Trophoblast cell (in vitro differentiated cells and primary cell): ENCODE measurements at regions not wholly inside any gene's neighbourhood (a gene's known extent, or its start where the extent isn't known, plus 50 kb on each side); places are given as distances from the start of the nearest gene placed in this dataset.
A peak's percentile ranks its signal among the peaks of the same experiment; 100 is the strongest.

ENCODE experiments used
- DNase-seq, 2 donors: peaks; one replicate each; pipeline ENCODE4 v3.0.0-alpha.2; 2016
- H2AFZ ChIP-seq: 2 replicates; pipeline ENCODE4 v1.6.1; 2013; ENCODE audit warnings: low read length, moderate library complexity, mild to moderate bottlenecking; ENCODE audit not compliant: insufficient read depth, poor library complexity
- H2AK5ac ChIP-seq: 2 replicates; pipeline ENCODE4 v1.6.1; 2013; ENCODE audit warnings: mild to moderate bottlenecking, low read length
- H2BK120ac ChIP-seq: 2 replicates; pipeline ENCODE4 v1.6.1; 2013; ENCODE audit warnings: low read length, mild to moderate bottlenecking, moderate library complexity; ENCODE audit not compliant: insufficient read depth, poor library complexity
- H2BK12ac ChIP-seq: 2 replicates; pipeline ENCODE4 v1.6.1; 2013; ENCODE audit warnings: mild to moderate bottlenecking, low read length, moderate library complexity
- H2BK5ac ChIP-seq: 2 replicates; pipeline ENCODE4 v1.6.1; 2013; ENCODE audit warnings: low read length, low read depth, moderate library complexity, mild to moderate bottlenecking; ENCODE audit not compliant: poor library complexity
- H3K14ac ChIP-seq: 2 replicates; pipeline ENCODE4 v1.6.1; 2013; ENCODE audit warnings: mild to moderate bottlenecking, low read length
- H3K18ac ChIP-seq: 2 replicates; pipeline ENCODE4 v1.6.1; 2013; ENCODE audit warnings: mild to moderate bottlenecking, low read length
- H3K23ac ChIP-seq: 2 replicates; pipeline ENCODE4 v1.6.1; 2013; ENCODE audit warnings: low read length
- H3K27ac ChIP-seq: 2 replicates; pipeline ENCODE4 v1.5.1; 2013; ENCODE audit warnings: low read depth, mild to moderate bottlenecking, inconsistent platforms, low read length, moderate library complexity
- H3K27me3 ChIP-seq: 2 replicates; pipeline ENCODE4 v1.6.1; 2013; ENCODE audit warnings: inconsistent platforms, mild to moderate bottlenecking, low read length, moderate library complexity; ENCODE audit not compliant: insufficient read depth
- H3K36me3 ChIP-seq, 2 experiments: 1 replicate in 1 of 2; 2 replicates in 1 of 2; pipeline ENCODE4 v1.6.1; 2013; ENCODE audit warnings: low read length in 2 of 2, mild to moderate bottlenecking in 2 of 2, moderate library complexity in 1 of 2; ENCODE audit not compliant: insufficient read depth in 2 of 2, control insufficient read depth in 1 of 2
- H3K4ac ChIP-seq: 2 replicates; pipeline ENCODE4 v1.6.1; 2013; ENCODE audit warnings: low read depth, mild to moderate bottlenecking, low read length, moderate library complexity
- H3K4me1 ChIP-seq, 2 experiments: 1 replicate in 1 of 2; 2 replicates in 1 of 2; pipeline ENCODE4 v1.6.1; 2013; ENCODE audit warnings: low read length in 2 of 2, mild to moderate bottlenecking in 2 of 2, moderate library complexity in 1 of 2; ENCODE audit not compliant: insufficient read depth in 2 of 2, control insufficient read depth in 1 of 2
- H3K4me2 ChIP-seq: 2 replicates; pipeline ENCODE4 v1.6.1; 2013; ENCODE audit warnings: inconsistent platforms, mild to moderate bottlenecking, low read length, moderate library complexity
- H3K4me3 ChIP-seq: 2 replicates; pipeline ENCODE4 v1.5.1; 2013; ENCODE audit warnings: mild to moderate bottlenecking, low read depth, low read length, inconsistent platforms
- H3K79me1 ChIP-seq: one replicate; pipeline ENCODE4 v1.6.1; 2013; ENCODE audit warnings: low read length
- H3K79me2 ChIP-seq: 2 replicates; pipeline ENCODE4 v1.6.1; 2013; ENCODE audit warnings: low read length, mild to moderate bottlenecking; ENCODE audit not compliant: control insufficient read depth, insufficient read depth, poor library complexity
- H3K9ac ChIP-seq: 2 replicates; pipeline ENCODE4 v1.6.1; 2013; ENCODE audit warnings: mild to moderate bottlenecking, low read length
- H3K9me3 ChIP-seq: 2 replicates; pipeline ENCODE4 v1.6.1; 2013; ENCODE audit warnings: low read depth, mild to moderate bottlenecking, control low read depth, inconsistent platforms, low read length; ENCODE audit not compliant: insufficient read depth
- H4K12ac ChIP-seq: 2 replicates; pipeline ENCODE4 v1.6.1; 2013; ENCODE audit warnings: low read depth, mild to moderate bottlenecking, low read length, moderate library complexity
- H4K8ac ChIP-seq: 2 replicates; pipeline ENCODE4 v1.6.1; 2013; ENCODE audit warnings: low read depth, mild to moderate bottlenecking, low read length, moderate library complexity
- H4K91ac ChIP-seq: one replicate; pipeline ENCODE4 v1.6.1; 2013; ENCODE audit warnings: low read depth, mild to moderate bottlenecking, low read length, moderate library complexity
- WGBS: extraction: QIAGEN DNeasy Blood & Tissue Kit; methylation state at CpG from one replicate; pipeline ENCODE4 v1.1.7; 2013; ENCODE audit warnings: missing lambda C conversion rate; ENCODE audit not compliant: insufficient read length, insufficient coverage; ENCODE audit errors: extremely low coverage; 5-methylcytosine and 5-hydroxymethylcytosine counted together

- H3K14ac ChIP-seq, result no peak overlapping the region
- peak overlapping the region; percentile 82 for H4K91ac ChIP-seq
- no peaks in the 10 kb centered on the region for H3K27me3 ChIP-seq
- peak overlapping the region; percentile 31 for H3K27ac ChIP-seq
- peak overlapping the region; percentile 63 for H2BK12ac ChIP-seq
- H2BK5ac ChIP-seq, result peak overlapping the region; percentile 77
- WGBS, result no CpG with 5 or more reads among the region's 1 CpG
- no peak overlapping the region for H3K4me2 ChIP-seq
- no peak overlapping the region for H2AK5ac ChIP-seq
- H3K4me3 ChIP-seq, result no peak overlapping the region
- H3K23ac ChIP-seq, result no peak overlapping the region
- H2BK120ac ChIP-seq, result peak overlapping the region; percentile 77
- H2AFZ ChIP-seq, result no peak overlapping the region
- no peak overlapping the region for H3K18ac ChIP-seq
- no peaks in the 10 kb centered on the region for H3K9me3 ChIP-seq
- peak overlapping the region; percentile 47 for H4K8ac ChIP-seq
- H4K12ac ChIP-seq, result no peak overlapping the region
- no peaks in the 10 kb centered on the region for H3K36me3 ChIP-seq
- H3K79me2 ChIP-seq, result no peaks in the 10 kb centered on the region
- H3K4me1 ChIP-seq, result peaks cover 27 to 35% of the 10 kb centered on the region in 2 experiments
- H3K79me1 ChIP-seq, result peaks cover 31% of the 10 kb centered on the region
- no peak overlapping the region for H3K9ac ChIP-seq
- H3K4ac ChIP-seq, result no peak overlapping the region
- peak; percentile 39 to 91 for DNase-seq
Observed at GRCh38 chr13:44816701-44817100, 172.6 kb downstream of the NUFIP1 start.

DNA sequence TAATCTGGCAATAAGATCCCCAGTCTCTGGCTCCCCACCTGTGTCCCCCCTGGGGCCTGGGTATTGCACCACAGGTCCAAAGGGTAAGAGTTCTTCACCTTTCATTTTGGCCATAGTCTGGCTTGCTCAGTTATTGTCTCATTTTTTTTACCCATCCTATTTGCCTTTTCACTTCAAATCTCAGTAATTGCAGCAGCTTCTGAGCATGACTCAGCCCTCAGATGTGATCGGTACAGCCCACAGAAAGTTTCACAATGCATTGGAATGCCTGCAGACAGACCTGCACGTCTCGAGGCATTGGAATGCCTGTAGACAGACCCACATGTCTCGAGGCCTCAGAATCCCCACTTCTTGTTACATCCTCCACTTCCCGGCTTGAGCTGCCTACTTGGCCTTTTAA, 173.6 kb downstream of the NUFIP1 start:
- Histone ChIP-seq H3K23ac (no peak overlapping the region), H3K9me3 (no peaks in the 10 kb centered on the region), H3K4ac (no peak overlapping the region), H2BK12ac (peak overlapping the region; percentile 99), H3K4me3 (no peak overlapping the region), H2BK120ac (peak overlapping the region; percentile 98), H4K91ac (peak overlapping the region; percentile 96), H3K27me3 (no peaks in the 10 kb centered on the region), H3K79me1 (peaks cover 31% of the 10 kb centered on the region), H3K36me3 (no peaks in the 10 kb centered on the region), H2AFZ (no peak overlapping the region), H3K27ac (peak overlapping the region; percentile 94), H3K4me1 (peaks cover 27 to 35% of the 10 kb centered on the region in 2 experiments), H4K12ac (no peak overlapping the region), H3K4me2 (peak overlapping the region; percentile 5), H3K9ac (no peak overlapping the region), H3K79me2 (no peaks in the 10 kb centered on the region), H3K18ac (peak overlapping the region; percentile 90), H3K14ac (peak overlapping the region; percentile 92), H2BK5ac (peak overlapping the region; percentile 96), H2AK5ac (no peak overlapping the region), H4K8ac (peak overlapping the region; percentile 82)
- DNase-seq, result peak; percentile 97 to 99
- WGBS, result no CpG with 5 or more reads among the region's 5 CpGs

- Histone ChIP-seq H3K4me3 (no peak overlapping the region), H3K14ac (no peak overlapping the region), H2AFZ (no peak overlapping the region)
Observed at GRCh38 chr13:44814836-44815235, 174.4 kb downstream of the NUFIP1 start.

DNA sequence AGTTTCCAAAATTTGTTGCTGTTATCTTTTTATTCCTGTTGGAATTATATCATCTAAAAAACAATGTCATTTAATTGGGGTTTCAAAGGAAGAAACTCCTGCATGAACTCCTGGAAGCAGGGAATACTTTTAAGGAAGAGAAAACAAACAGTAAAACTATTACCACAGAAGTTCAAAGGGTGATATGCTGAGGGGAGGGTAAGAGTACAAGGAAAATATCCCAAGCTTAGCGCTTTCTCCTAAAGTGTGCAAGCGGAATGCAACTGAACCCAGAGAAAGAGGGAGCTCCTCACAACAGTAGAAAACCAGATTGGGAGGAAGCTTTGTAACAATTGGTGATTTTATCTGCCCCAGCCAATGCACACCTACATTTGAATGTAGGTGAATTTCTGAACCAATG, 175.1 kb downstream of the NUFIP1 start:
- no peak overlapping the region for H4K12ac ChIP-seq
- no peak overlapping the region for H3K9ac ChIP-seq
- peak overlapping the region; percentile 38 for H3K27ac ChIP-seq
- no peak overlapping the region for H4K8ac ChIP-seq
- DNase-seq, result no peak
- H3K79me2 ChIP-seq, result no peaks in the 10 kb centered on the region
- H3K9me3 ChIP-seq, result no peaks in the 10 kb centered on the region
- no peak overlapping the region for H2AFZ ChIP-seq
- H3K79me1 ChIP-seq, result peaks cover 30% of the 10 kb centered on the region
- H3K4me1 ChIP-seq, result peaks cover 27 to 36% of the 10 kb centered on the region in 2 experiments
- no peak overlapping the region for H3K4me2 ChIP-seq
- H3K4ac ChIP-seq, result no peak overlapping the region
- no peak overlapping the region for H4K91ac ChIP-seq
- H3K23ac ChIP-seq, result no peak overlapping the region
- H2BK5ac ChIP-seq, result no peak overlapping the region
- H2BK120ac ChIP-seq, result no peak overlapping the region
- H3K14ac ChIP-seq, result no peak overlapping the region
- no peak overlapping the region for H2BK12ac ChIP-seq
- no peaks in the 10 kb centered on the region for H3K27me3 ChIP-seq
- no peaks in the 10 kb centered on the region for H3K36me3 ChIP-seq
- no CpG with 5 or more reads among the region's 2 CpGs for WGBS
- H3K4me3 ChIP-seq, result no peak overlapping the region
- H3K18ac ChIP-seq, result no peak overlapping the region
- H2AK5ac ChIP-seq, result no peak overlapping the region

More at GRCh38 chr13:44814836-44815235, 174.4 kb downstream of the NUFIP1 start:
- Histone ChIP-seq H3K4ac (no peak overlapping the region), H4K91ac (peak overlapping the region; percentile 58), H4K12ac (no peak overlapping the region), H3K4me2 (no peak overlapping the region), H4K8ac (peak overlapping the region; percentile 17), H2AK5ac (no peak overlapping the region), H3K27ac (peak overlapping the region; percentile 38), H3K9ac (no peak overlapping the region), H3K4me1 (peaks cover 27 to 37% of the 10 kb centered on the region in 2 experiments), H2BK12ac (peak overlapping the region; percentile 94), H3K18ac (no peak overlapping the region), H3K79me1 (peaks cover 30% of the 10 kb centered on the region), H3K9me3 (no peaks in the 10 kb centered on the region), H3K23ac (no peak overlapping the region), H3K36me3 (no peaks in the 10 kb centered on the region), H3K79me2 (no peaks in the 10 kb centered on the region), H2BK5ac (no peak overlapping the region), H2BK120ac (peak overlapping the region; percentile 72), H3K27me3 (no peaks in the 10 kb centered on the region)
- WGBS, result no CpG with 5 or more reads among the region's 2 CpGs
- DNase-seq, result no peak
